ENCODE measurements at regions not wholly inside any gene's neighbourhood (a gene's known extent, or its start where the extent isn't known, plus 50 kb on each side); places are given as distances from the start of the nearest gene placed in this dataset.

GRCh38 chr2:171216631-171217030 is 55.9 kb upstream of the TLK1 start:
- TF ChIP-seq POLR2AphosphoS5 (IDR thresholded peaks at IDR 0.05; ENCODE audit: low read depth, low read length) = no peak
- no peak for TF ChIP-seq POLR2A (IDR thresholded peaks at IDR 0.05; ENCODE audit: low read depth, low read length)
- TF ChIP-seq TAF1 (IDR thresholded peaks at IDR 0.05; ENCODE audit: borderline replicate concordance, low read depth, low read length) = no peak
- FAIRE-seq = no peak

DNA sequence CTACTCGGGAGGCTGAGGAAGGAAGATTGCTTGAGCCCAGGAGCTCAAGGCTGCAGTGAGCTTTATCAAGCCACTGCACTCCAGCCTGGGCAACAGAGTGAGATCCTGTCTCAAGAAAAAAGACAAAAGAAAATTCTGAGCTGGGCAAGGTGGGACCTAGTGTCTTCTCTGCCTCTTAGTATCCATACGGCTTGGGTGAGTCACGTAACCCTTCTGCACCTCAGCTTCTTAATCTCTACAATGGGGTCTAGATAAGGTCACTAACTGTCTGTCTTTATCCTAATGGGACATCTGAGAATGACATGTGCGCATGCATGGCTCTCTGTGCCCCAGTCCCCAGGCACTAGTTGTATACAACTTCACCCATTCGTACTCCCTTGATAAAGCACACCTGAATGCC is 53.4 kb upstream of the TLK1 start:
- no peak for DNase-seq (ENCODE audit: insufficient read length)
- no peak for TF ChIP-seq TAF1 (IDR thresholded peaks at IDR 0.05; ENCODE audit: borderline replicate concordance, low read depth, low read length)
- no peak for FAIRE-seq

More at GRCh38 chr2:171216631-171217030, 55.9 kb upstream of the TLK1 start:
- no peak for DNase-seq (ENCODE audit: insufficient read length)

GRCh38 chr2:171210864-171211431 is 50.3 kb upstream of the TLK1 start:
- FAIRE-seq (peak; percentile 83), DNase-seq (ENCODE audit: insufficient read length) (peak; percentile 15)
- TF ChIP-seq POLR2AphosphoS5 (IDR thresholded peaks at IDR 0.05; ENCODE audit: low read depth, low read length) (no peak), TAF1 (IDR thresholded peaks at IDR 0.05; ENCODE audit: borderline replicate concordance, low read depth, low read length) (no peak), POLR2A (IDR thresholded peaks at IDR 0.05; ENCODE audit: low read depth, low read length) (no peak)

All from GM12892 (cell line).